Activated naive CD4-positive, alpha-beta T cell treated with anti-CD3 and anti-CD28 coated beads, Interleukin-2, amount 10 ng/mL, durations not matched to agents 7 days and 5 days (primary cell): ENCODE measurements at regions not wholly inside any gene's neighbourhood (a gene's known extent, or its start where the extent isn't known, plus 50 kb on each side); places are given as distances from the start of the nearest gene placed in this dataset.

ENCODE experiments used
- CTCF ChIA-PET: fragments of 350-600 bp; sonication (Branson Sonifier 250); formaldehyde crosslinking; loops from one replicate; lab custom pipeline; 2021; ENCODE audit warnings: antibody characterized with exemption; lab: Charles Lee
- DNase-seq: peaks from one replicate; pipeline ENCODE4 v3.0.0-alpha.2; 2020
- H3K27ac Mint-ChIP-seq: one replicate; pipeline ENCODE4 v1.8.0; 2021; ENCODE audit warnings: mild to moderate bottlenecking, moderate library complexity, mixed read lengths
- H3K27me3 Mint-ChIP-seq: one replicate; pipeline ENCODE4 v1.8.0; 2021; ENCODE audit warnings: mild to moderate bottlenecking, mixed read lengths
- H3K36me3 Mint-ChIP-seq: one replicate; pipeline ENCODE4 v1.8.0; 2021; ENCODE audit warnings: mixed read lengths
- H3K4me1 Mint-ChIP-seq: one replicate; pipeline ENCODE4 v1.8.0; 2021; ENCODE audit warnings: mixed read lengths
- H3K4me3 Mint-ChIP-seq: one replicate; pipeline ENCODE4 v1.8.0; 2021; ENCODE audit warnings: mild to moderate bottlenecking, moderate library complexity, mixed read lengths
- H3K9me3 Mint-ChIP-seq: one replicate; pipeline ENCODE4 v1.8.0; 2021; ENCODE audit warnings: mixed read lengths

- no peak overlapping the region for H3K4me3 Mint-ChIP-seq
- H3K36me3 Mint-ChIP-seq: no peaks in the 10 kb centered on the region
- H3K4me1 Mint-ChIP-seq: no peaks in the 10 kb centered on the region
- H3K27me3 Mint-ChIP-seq: no peaks in the 10 kb centered on the region
- no peaks in the 10 kb centered on the region for H3K9me3 Mint-ChIP-seq
- CTCF ChIA-PET: interaction anchor here (0.5 to 2.1 kb wide), 13 partner anchors 9 to 669 kb away, joined by 3 to 7 read pairs (median 4); no protein-coding TSS in a partner anchor
- DNase-seq: peak; percentile 67
- no peak overlapping the region for H3K27ac Mint-ChIP-seq
Measured at GRCh38 chr18:11518788-11519685, 90.4 kb upstream of the SLC35G4 start.

GRCh38 chr18:11517704-11518103 is 91.7 kb upstream of the SLC35G4 start:
- no peaks in the 10 kb centered on the region for H3K36me3 Mint-ChIP-seq
- H3K4me3 Mint-ChIP-seq: no peak overlapping the region
- no peaks in the 10 kb centered on the region for H3K4me1 Mint-ChIP-seq
- no peaks in the 10 kb centered on the region for H3K27me3 Mint-ChIP-seq
- H3K9me3 Mint-ChIP-seq: no peaks in the 10 kb centered on the region
- CTCF ChIA-PET: interaction anchor here (0.7 to 2.1 kb wide), 3 partner anchors 10 to 816 kb away, joined by 3 to 7 read pairs (median 3); no protein-coding TSS in a partner anchor
- DNase-seq: no peak
- H3K27ac Mint-ChIP-seq: no peak overlapping the region

- Mint-ChIP-seq H3K36me3 (no peaks in the 10 kb centered on the region), H3K4me3 (no peak overlapping the region), H3K27ac (no peak overlapping the region), H3K4me1 (peaks cover 4% of the 10 kb centered on the region), H3K27me3 (no peaks in the 10 kb centered on the region), H3K9me3 (no peaks in the 10 kb centered on the region)
- DNase-seq: no peak
- CTCF ChIA-PET: no interaction called here
Measured at GRCh38 chr18:11516751-11517503, 92.5 kb upstream of the SLC35G4 start.

GRCh38 chr18:11514267-11514666 is 95.1 kb upstream of the SLC35G4 start:
- no peak for DNase-seq
- no peak overlapping the region for H3K4me3 Mint-ChIP-seq
- H3K36me3 Mint-ChIP-seq: no peaks in the 10 kb centered on the region
- CTCF ChIA-PET: no interaction called here
- H3K9me3 Mint-ChIP-seq: no peaks in the 10 kb centered on the region
- no peaks in the 10 kb centered on the region for H3K27me3 Mint-ChIP-seq
- H3K27ac Mint-ChIP-seq: no peak overlapping the region
- H3K4me1 Mint-ChIP-seq: peaks cover 12% of the 10 kb centered on the region

DNA sequence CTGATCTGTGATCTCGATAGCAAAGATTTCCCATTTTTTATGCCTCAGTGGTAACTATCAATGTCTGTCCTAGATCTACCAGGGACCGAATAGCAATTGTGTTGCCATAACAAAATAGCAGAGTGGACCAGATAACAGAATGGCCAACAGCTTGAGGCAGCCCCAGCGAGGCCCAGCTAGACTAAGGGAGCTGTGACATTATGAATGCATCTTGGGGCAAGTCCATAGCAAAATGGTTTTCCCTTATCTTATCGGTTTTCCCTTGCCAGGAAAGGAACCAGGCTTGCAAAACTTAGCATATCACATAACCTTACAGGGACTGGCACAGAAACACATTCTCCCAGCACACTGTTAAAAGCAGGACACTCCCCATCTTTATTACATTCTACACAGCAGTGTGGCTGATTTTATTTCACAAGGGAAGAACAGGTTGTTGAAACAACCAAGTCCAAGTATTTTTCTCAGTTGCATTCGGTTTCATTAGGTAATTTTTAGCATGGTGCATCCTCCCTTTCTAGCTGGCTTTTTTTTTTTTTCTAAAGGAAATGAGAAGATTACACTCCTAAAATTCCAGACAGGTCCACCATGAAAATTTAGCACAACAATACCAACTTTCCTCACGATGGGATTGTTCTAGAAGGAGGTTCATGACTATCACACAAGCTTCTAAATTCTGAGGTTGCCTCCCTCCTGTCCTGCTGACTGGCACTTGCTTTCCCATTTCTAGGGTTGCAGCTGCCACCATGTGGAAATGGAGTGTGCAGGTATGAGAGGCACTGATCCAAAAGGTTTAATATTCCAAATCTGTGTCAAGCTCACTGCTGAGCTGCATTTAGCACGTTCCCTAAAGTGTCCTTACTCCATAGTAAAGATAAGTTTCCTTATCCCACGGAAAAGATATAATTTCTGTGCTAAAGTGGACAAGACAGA is 97.0 kb upstream of the SLC35G4 start:
- no peaks in the 10 kb centered on the region for H3K9me3 Mint-ChIP-seq
- H3K27ac Mint-ChIP-seq: no peak overlapping the region
- no peaks in the 10 kb centered on the region for H3K27me3 Mint-ChIP-seq
- H3K4me3 Mint-ChIP-seq: no peak overlapping the region
- no peak for DNase-seq
- CTCF ChIA-PET: interaction anchor here (2.3 kb wide), 1 partner anchor 202 kb away, joined by 6 read pairs; no protein-coding TSS in a partner anchor
- H3K4me1 Mint-ChIP-seq: peaks cover 12% of the 10 kb centered on the region
- H3K36me3 Mint-ChIP-seq: no peaks in the 10 kb centered on the region

DNA sequence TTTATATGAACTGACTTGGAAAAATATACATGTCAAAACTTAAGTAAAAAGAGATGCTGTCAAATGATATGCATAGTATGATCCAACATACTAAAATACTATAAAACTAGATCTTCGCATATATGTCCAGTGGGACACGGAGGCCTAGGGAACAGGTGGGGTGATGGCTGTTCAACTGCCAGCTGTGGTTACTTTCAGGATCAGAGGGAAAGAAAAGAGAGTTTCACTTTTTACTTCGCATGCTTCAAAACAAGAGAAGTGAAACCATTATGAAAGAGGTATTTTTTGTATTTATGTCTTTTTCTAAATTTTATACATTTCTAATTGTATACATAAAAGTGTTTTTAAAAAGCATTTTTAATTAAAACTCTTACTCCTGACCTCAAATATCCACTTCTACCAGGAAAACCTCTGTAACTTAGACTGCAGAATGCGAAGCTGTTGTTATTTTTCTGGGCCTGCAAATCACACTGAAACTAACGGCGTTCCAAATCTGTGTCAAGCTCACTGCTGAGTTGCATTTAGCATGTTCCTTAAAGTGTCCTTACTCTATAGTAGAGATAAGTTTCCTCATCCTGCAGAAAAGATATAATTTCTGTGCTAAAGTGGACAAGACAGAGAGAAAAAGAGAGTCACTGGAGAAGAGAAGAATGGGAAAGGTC is 97.8 kb upstream of the SLC35G4 start:
- Mint-ChIP-seq H3K36me3 (no peaks in the 10 kb centered on the region), H3K27ac (no peak overlapping the region), H3K9me3 (no peaks in the 10 kb centered on the region), H3K4me3 (no peak overlapping the region), H3K27me3 (peaks cover under 1% of the 10 kb centered on the region), H3K4me1 (peaks cover 12% of the 10 kb centered on the region)
- CTCF ChIA-PET: interaction anchor here (2.3 kb wide), 1 partner anchor 201 kb away, joined by 6 read pairs; no protein-coding TSS in a partner anchor
- DNase-seq: no peak

- no peak overlapping the region for H3K4me3 Mint-ChIP-seq
- H3K36me3 Mint-ChIP-seq: no peaks in the 10 kb centered on the region
- CTCF ChIA-PET: no interaction called here
Measured at GRCh38 chr18:11506856-11507255, 102.5 kb upstream of the SLC35G4 start.

GRCh38 chr18:11505993-11506392 is 103.4 kb upstream of the SLC35G4 start:
- no peaks in the 10 kb centered on the region for H3K36me3 Mint-ChIP-seq
- no peak overlapping the region for H3K27ac Mint-ChIP-seq
- H3K4me3 Mint-ChIP-seq: no peak overlapping the region
- no peaks in the 10 kb centered on the region for H3K4me1 Mint-ChIP-seq
- peaks cover 9% of the 10 kb centered on the region for H3K27me3 Mint-ChIP-seq
- no peak for DNase-seq
- H3K9me3 Mint-ChIP-seq: no peaks in the 10 kb centered on the region
- CTCF ChIA-PET: no interaction called here

More at GRCh38 chr18:11506856-11507255, 102.5 kb upstream of the SLC35G4 start:
- no peaks in the 10 kb centered on the region for H3K9me3 Mint-ChIP-seq
- H3K27me3 Mint-ChIP-seq: peaks cover 9% of the 10 kb centered on the region
- no peak for DNase-seq
- H3K4me1 Mint-ChIP-seq: peaks cover 7% of the 10 kb centered on the region
- no peak overlapping the region for H3K27ac Mint-ChIP-seq

- no peak overlapping the region for H3K27ac Mint-ChIP-seq
- CTCF ChIA-PET: no interaction called here
- no peaks in the 10 kb centered on the region for H3K36me3 Mint-ChIP-seq
- no peak overlapping the region for H3K4me3 Mint-ChIP-seq
- no peaks in the 10 kb centered on the region for H3K9me3 Mint-ChIP-seq
- no peaks in the 10 kb centered on the region for H3K4me1 Mint-ChIP-seq
- peaks cover 9% of the 10 kb centered on the region for H3K27me3 Mint-ChIP-seq
- DNase-seq: no peak
Measured at GRCh38 chr18:11504962-11505361, 104.4 kb upstream of the SLC35G4 start.

DNA sequence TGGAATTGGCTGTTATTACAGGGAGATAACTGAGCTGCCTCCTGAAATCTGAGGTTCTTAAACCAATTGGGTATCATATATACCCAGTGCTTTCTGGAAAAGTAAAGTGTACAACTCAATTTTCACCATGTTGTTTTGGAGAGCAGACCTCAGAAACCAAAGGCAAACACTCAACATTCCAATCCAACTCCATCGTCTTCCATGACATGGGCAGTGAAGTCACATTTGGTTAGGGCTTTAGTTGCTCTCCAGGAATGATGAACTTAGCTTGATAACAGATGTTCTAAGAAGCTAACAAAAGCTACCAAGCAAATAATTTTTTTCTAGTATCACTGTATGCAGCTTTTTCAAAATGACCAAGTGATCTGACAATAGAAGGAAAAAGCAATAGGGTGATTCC is 107.0 kb upstream of the SLC35G4 start:
- Mint-ChIP-seq H3K27ac (no peak overlapping the region), H3K36me3 (no peaks in the 10 kb centered on the region), H3K27me3 (peaks cover 9% of the 10 kb centered on the region), H3K4me1 (no peaks in the 10 kb centered on the region), H3K9me3 (no peaks in the 10 kb centered on the region), H3K4me3 (no peak overlapping the region)
- DNase-seq: no peak
- CTCF ChIA-PET: interaction anchor here (0.6 to 0.8 kb wide), 2 partner anchors 17 to 153 kb away, joined by 3 read pairs; no protein-coding TSS in a partner anchor

GRCh38 chr18:11501352-11501751 is 108.0 kb upstream of the SLC35G4 start:
- H3K36me3 Mint-ChIP-seq: no peaks in the 10 kb centered on the region
- H3K4me1 Mint-ChIP-seq: no peaks in the 10 kb centered on the region
- no peak for DNase-seq
- H3K9me3 Mint-ChIP-seq: no peaks in the 10 kb centered on the region
- CTCF ChIA-PET: no interaction called here
- peaks cover 6% of the 10 kb centered on the region for H3K27me3 Mint-ChIP-seq
- H3K27ac Mint-ChIP-seq: no peak overlapping the region
- no peak overlapping the region for H3K4me3 Mint-ChIP-seq

- no peak overlapping the region for H3K27ac Mint-ChIP-seq
- DNase-seq: no peak
- no peak overlapping the region for H3K4me3 Mint-ChIP-seq
- no peaks in the 10 kb centered on the region for H3K9me3 Mint-ChIP-seq
- H3K27me3 Mint-ChIP-seq: peaks cover 5% of the 10 kb centered on the region
- CTCF ChIA-PET: no interaction called here
- H3K36me3 Mint-ChIP-seq: no peaks in the 10 kb centered on the region
- H3K4me1 Mint-ChIP-seq: no peaks in the 10 kb centered on the region
Measured at GRCh38 chr18:11500153-11501122, 109.0 kb upstream of the SLC35G4 start.
